ENCODE measurements at regions not wholly inside any gene's neighbourhood (a gene's known extent, or its start where the extent isn't known, plus 50 kb on each side); places are given as distances from the start of the nearest gene placed in this dataset.
A peak's percentile ranks its signal among the peaks of the same experiment; 100 is the strongest.

GRCh38 chr5:56358703-56359681 lies 125.9 kb upstream of the ANKRD55 start:
- Histone ChIP-seq H3K9me3 (ENCODE audit: insufficient read depth, low read length) (no peaks in the 10 kb centered on the region), H3K4me1 (ENCODE audit: insufficient read depth, insufficient read length) (no peaks in the 10 kb centered on the region), H3K36me3 (ENCODE audit: insufficient read depth, insufficient read length, low read length) (no peaks in the 10 kb centered on the region), H3K4me3 (ENCODE audit: insufficient read length, low read depth) (no peak overlapping the region), H3K27me3 (ENCODE audit: insufficient read depth, insufficient read length) (no peaks in the 10 kb centered on the region), H3K9ac (ENCODE audit: insufficient read length, low read depth) (no peak overlapping the region)
- no peak for TF ChIP-seq SUZ12 (IDR thresholded peaks at IDR 0.05; ENCODE audit: extremely low read depth, insufficient read depth, insufficient read length)
- TF ChIP-seq YY1 (IDR thresholded peaks at IDR 0.05; ENCODE audit: insufficient read depth, insufficient read length) = no peak
- TF ChIP-seq ZNF274 (IDR thresholded peaks at IDR 0.05; ENCODE audit: low read depth, low read length) = no peak
- DNase-seq (ENCODE audit: low read depth, low spot score) = no peak

GRCh38 chr5:56358046-56358445 lies 124.9 kb upstream of the ANKRD55 start:
- Histone ChIP-seq H3K4me3 (ENCODE audit: insufficient read length, low read depth) (no peak overlapping the region), H3K9me3 (ENCODE audit: insufficient read depth, low read length) (no peaks in the 10 kb centered on the region), H3K36me3 (ENCODE audit: insufficient read depth, insufficient read length, low read length) (no peaks in the 10 kb centered on the region), H3K4me1 (ENCODE audit: insufficient read depth, insufficient read length) (no peaks in the 10 kb centered on the region), H3K9ac (ENCODE audit: insufficient read length, low read depth) (no peak overlapping the region), H3K27me3 (ENCODE audit: insufficient read depth, insufficient read length) (no peaks in the 10 kb centered on the region)
- no peak for TF ChIP-seq ZNF274 (IDR thresholded peaks at IDR 0.05; ENCODE audit: low read depth, low read length)
- TF ChIP-seq SUZ12 (IDR thresholded peaks at IDR 0.05; ENCODE audit: extremely low read depth, insufficient read depth, insufficient read length) = no peak
- TF ChIP-seq YY1 (IDR thresholded peaks at IDR 0.05; ENCODE audit: insufficient read depth, insufficient read length) = no peak
- no peak for DNase-seq (ENCODE audit: low read depth, low spot score)

- no peak overlapping the region for H3K9ac ChIP-seq (ENCODE audit: insufficient read length, low read depth)
- H3K4me1 ChIP-seq (ENCODE audit: insufficient read depth, insufficient read length) = no peaks in the 10 kb centered on the region
- TF ChIP-seq ZNF274 (IDR thresholded peaks at IDR 0.05; ENCODE audit: low read depth, low read length) (no peak), SUZ12 (IDR thresholded peaks at IDR 0.05; ENCODE audit: extremely low read depth, insufficient read depth, insufficient read length) (no peak), YY1 (IDR thresholded peaks at IDR 0.05; ENCODE audit: insufficient read depth, insufficient read length) (no peak)
- peak; percentile 22 for DNase-seq (ENCODE audit: low read depth, low spot score)
- no peaks in the 10 kb centered on the region for H3K27me3 ChIP-seq (ENCODE audit: insufficient read depth, insufficient read length)
- no peak overlapping the region for H3K4me3 ChIP-seq (ENCODE audit: insufficient read length, low read depth)
- H3K36me3 ChIP-seq (ENCODE audit: insufficient read depth, insufficient read length, low read length) = no peaks in the 10 kb centered on the region
- H3K9me3 ChIP-seq (ENCODE audit: insufficient read depth, low read length) = no peaks in the 10 kb centered on the region
Measured at GRCh38 chr5:56357426-56357825, 124.3 kb upstream of the ANKRD55 start.

GRCh38 chr5:56356836-56357160 lies 123.7 kb upstream of the ANKRD55 start:
- Histone ChIP-seq H3K4me3 (ENCODE audit: insufficient read length, low read depth) (no peak overlapping the region), H3K9ac (ENCODE audit: insufficient read length, low read depth) (no peak overlapping the region), H3K9me3 (ENCODE audit: insufficient read depth, low read length) (no peaks in the 10 kb centered on the region), H3K27me3 (ENCODE audit: insufficient read depth, insufficient read length) (no peaks in the 10 kb centered on the region), H3K4me1 (ENCODE audit: insufficient read depth, insufficient read length) (no peaks in the 10 kb centered on the region), H3K36me3 (ENCODE audit: insufficient read depth, insufficient read length, low read length) (no peaks in the 10 kb centered on the region)
- no peak for DNase-seq (ENCODE audit: low read depth, low spot score)
- no peak for TF ChIP-seq SUZ12 (IDR thresholded peaks at IDR 0.05; ENCODE audit: extremely low read depth, insufficient read depth, insufficient read length)
- no peak for TF ChIP-seq YY1 (IDR thresholded peaks at IDR 0.05; ENCODE audit: insufficient read depth, insufficient read length)
- no peak for TF ChIP-seq ZNF274 (IDR thresholded peaks at IDR 0.05; ENCODE audit: low read depth, low read length)

- Histone ChIP-seq H3K27me3 (ENCODE audit: insufficient read depth, insufficient read length) (no peaks in the 10 kb centered on the region), H3K9me3 (ENCODE audit: insufficient read depth, low read length) (no peaks in the 10 kb centered on the region), H3K4me1 (ENCODE audit: insufficient read depth, insufficient read length) (no peaks in the 10 kb centered on the region), H3K4me3 (ENCODE audit: insufficient read length, low read depth) (no peak overlapping the region), H3K9ac (ENCODE audit: insufficient read length, low read depth) (no peak overlapping the region), H3K36me3 (ENCODE audit: insufficient read depth, insufficient read length, low read length) (no peaks in the 10 kb centered on the region)
- DNase-seq (ENCODE audit: low read depth, low spot score) = no peak
- TF ChIP-seq ZNF274 (IDR thresholded peaks at IDR 0.05; ENCODE audit: low read depth, low read length) (no peak), YY1 (IDR thresholded peaks at IDR 0.05; ENCODE audit: insufficient read depth, insufficient read length) (no peak), SUZ12 (IDR thresholded peaks at IDR 0.05; ENCODE audit: extremely low read depth, insufficient read depth, insufficient read length) (no peak)
Measured at GRCh38 chr5:56356121-56356835, 123.1 kb upstream of the ANKRD55 start.

GRCh38 chr5:56354836-56355235 lies 121.7 kb upstream of the ANKRD55 start:
- H3K4me1 ChIP-seq (ENCODE audit: insufficient read depth, insufficient read length) = no peaks in the 10 kb centered on the region
- H3K9ac ChIP-seq (ENCODE audit: insufficient read length, low read depth) = no peak overlapping the region
- H3K4me3 ChIP-seq (ENCODE audit: insufficient read length, low read depth) = no peak overlapping the region
- no peaks in the 10 kb centered on the region for H3K36me3 ChIP-seq (ENCODE audit: insufficient read depth, insufficient read length, low read length)
- H3K9me3 ChIP-seq (ENCODE audit: insufficient read depth, low read length) = no peaks in the 10 kb centered on the region
- TF ChIP-seq SUZ12 (IDR thresholded peaks at IDR 0.05; ENCODE audit: extremely low read depth, insufficient read depth, insufficient read length) (no peak), YY1 (IDR thresholded peaks at IDR 0.05; ENCODE audit: insufficient read depth, insufficient read length) (no peak), ZNF274 (IDR thresholded peaks at IDR 0.05; ENCODE audit: low read depth, low read length) (no peak)
- no peak for DNase-seq (ENCODE audit: low read depth, low spot score)
- no peaks in the 10 kb centered on the region for H3K27me3 ChIP-seq (ENCODE audit: insufficient read depth, insufficient read length)

All from NT2/D1 (cell line).